Tibial nerve (tissue), 4 donors: ENCODE measurements at regions not wholly inside any gene's neighbourhood (a gene's known extent, or its start where the extent isn't known, plus 50 kb on each side); places are given as distances from the start of the nearest gene placed in this dataset.
"Not testable (repeated sequence)": the region's sequence is repeated elsewhere in the genome, so short reads cannot be mapped to it uniquely, and the experiment has no call there.

Experiments used
- DNase-seq, 2 donors: peaks; one replicate each; pipeline ENCODE4 v3.0.0-alpha.2; 2019; ENCODE audit warnings: low spot score in 2 of 2
- H3K27ac ChIP-seq, 4 donors: fragments of 200-600 bp; sonication (generic) in 3 of 4; one replicate each; pipeline ENCODE4 v1.5.1; 2017 to 2019; ENCODE audit warnings: mild to moderate bottlenecking in 1 of 4
- H3K27me3 ChIP-seq, 2 donors: fragments of 200-600 bp; sonication (generic) in 1 of 2; one replicate each; pipeline versions ENCODE4 v1.5.1 to v1.6.0; 2017 to 2019
- H3K36me3 ChIP-seq, 3 donors: fragments of 200-600 bp; sonication (generic); one replicate each; pipeline ENCODE4 v1.5.1; 2018 to 2019
- H3K4me1 ChIP-seq, 4 donors: fragments of 200-600 bp; sonication (generic) in 3 of 4; one replicate each; pipeline ENCODE4 v1.5.1; 2017 to 2019
- H3K4me3 ChIP-seq, 4 donors: fragments of 200-600 bp; sonication (generic) in 3 of 4; one replicate each; pipeline ENCODE4 v1.5.1; 2017 to 2019; ENCODE audit warnings: mild to moderate bottlenecking in 1 of 4, moderate library complexity in 1 of 4
- H3K9me3 ChIP-seq, 4 donors: fragments of 200-600 bp; sonication (generic) in 3 of 4; one replicate each; pipeline ENCODE4 v1.5.1; 2017 to 2019
- EP300 ChIP-seq, 2 donors: sonication (generic); formaldehyde crosslinking; IDR thresholded peaks; one replicate each; pipeline ENCODE4 v1.6.1; 2017; ENCODE audit warnings: antibody characterized with exemption in 2 of 2, mild to moderate bottlenecking in 1 of 2
- POLR2A ChIP-seq, 2 donors: fragments of 450-650 bp; IDR thresholded peaks; one replicate each; pipeline ENCODE4 v1.6.1; 2017; ENCODE audit warnings: antibody characterized with exemption in 2 of 2, mild to moderate bottlenecking in 2 of 2, moderate library complexity in 2 of 2
- WGBS, 2 donors: methylation state at CpG; one replicate each; pipeline ENCODE4 v1.1.5; 2018; 5-methylcytosine and 5-hydroxymethylcytosine counted together
- TF ChIP-seq, protein P1 (sequence below), 5 experiments: fragments of 200-600 bp in 3 of 5; fragments of 450-650 bp in 2 of 5; sonication (generic) in 3 of 5; IDR thresholded peaks; one replicate each; pipeline ENCODE4 v1.5.1; 2016 to 2019; ENCODE audit warnings: antibody characterized with exemption in 5 of 5, mild to moderate bottlenecking in 3 of 5, moderate library complexity in 2 of 5

DNA sequence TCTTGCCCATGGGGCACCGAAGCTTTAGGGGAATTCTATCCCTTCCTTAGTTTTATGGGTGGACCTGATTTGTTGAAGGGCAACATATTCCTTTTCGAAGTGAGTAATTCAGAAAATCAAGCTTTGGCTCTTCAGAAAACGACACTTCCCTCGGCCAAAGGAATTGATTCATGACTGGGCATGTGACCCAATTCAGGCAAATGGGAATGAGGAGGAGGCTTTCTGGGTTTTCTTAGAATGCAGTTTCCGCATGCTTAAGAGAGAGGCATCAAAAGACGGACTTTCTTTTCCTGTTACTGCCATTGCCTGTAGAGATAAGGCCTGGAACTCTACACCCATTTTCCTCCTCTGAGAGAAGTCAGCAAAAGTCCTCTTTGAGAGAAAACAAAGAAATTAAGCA lies 179.5 kb downstream of the RFPL4B start:
- H3K4me3 ChIP-seq: no peak overlapping the region
- no peaks in the 10 kb centered on the region for H3K9me3 ChIP-seq
- WGBS, 2 donors: 88 to 89% methylated on average over 6 of the region's 6 CpGs
- TF ChIP-seq POLR2A (IDR thresholded peaks at IDR 0.05) (no peak), EP300 (IDR thresholded peaks at IDR 0.05) (no peak)
- TF ChIP-seq, protein P1, sequence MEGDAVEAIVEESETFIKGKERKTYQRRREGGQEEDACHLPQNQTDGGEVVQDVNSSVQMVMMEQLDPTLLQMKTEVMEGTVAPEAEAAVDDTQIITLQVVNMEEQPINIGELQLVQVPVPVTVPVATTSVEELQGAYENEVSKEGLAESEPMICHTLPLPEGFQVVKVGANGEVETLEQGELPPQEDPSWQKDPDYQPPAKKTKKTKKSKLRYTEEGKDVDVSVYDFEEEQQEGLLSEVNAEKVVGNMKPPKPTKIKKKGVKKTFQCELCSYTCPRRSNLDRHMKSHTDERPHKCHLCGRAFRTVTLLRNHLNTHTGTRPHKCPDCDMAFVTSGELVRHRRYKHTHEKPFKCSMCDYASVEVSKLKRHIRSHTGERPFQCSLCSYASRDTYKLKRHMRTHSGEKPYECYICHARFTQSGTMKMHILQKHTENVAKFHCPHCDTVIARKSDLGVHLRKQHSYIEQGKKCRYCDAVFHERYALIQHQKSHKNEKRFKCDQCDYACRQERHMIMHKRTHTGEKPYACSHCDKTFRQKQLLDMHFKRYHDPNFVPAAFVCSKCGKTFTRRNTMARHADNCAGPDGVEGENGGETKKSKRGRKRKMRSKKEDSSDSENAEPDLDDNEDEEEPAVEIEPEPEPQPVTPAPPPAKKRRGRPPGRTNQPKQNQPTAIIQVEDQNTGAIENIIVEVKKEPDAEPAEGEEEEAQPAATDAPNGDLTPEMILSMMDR (IDR thresholded peaks at IDR 0.05): no peak
- DNase-seq: no peak
- no peaks in the 10 kb centered on the region for H3K27me3 ChIP-seq
- no peaks in the 10 kb centered on the region for H3K4me1 ChIP-seq
- H3K27ac ChIP-seq: no peak overlapping the region
- H3K36me3 ChIP-seq: no peaks in the 10 kb centered on the region

DNA sequence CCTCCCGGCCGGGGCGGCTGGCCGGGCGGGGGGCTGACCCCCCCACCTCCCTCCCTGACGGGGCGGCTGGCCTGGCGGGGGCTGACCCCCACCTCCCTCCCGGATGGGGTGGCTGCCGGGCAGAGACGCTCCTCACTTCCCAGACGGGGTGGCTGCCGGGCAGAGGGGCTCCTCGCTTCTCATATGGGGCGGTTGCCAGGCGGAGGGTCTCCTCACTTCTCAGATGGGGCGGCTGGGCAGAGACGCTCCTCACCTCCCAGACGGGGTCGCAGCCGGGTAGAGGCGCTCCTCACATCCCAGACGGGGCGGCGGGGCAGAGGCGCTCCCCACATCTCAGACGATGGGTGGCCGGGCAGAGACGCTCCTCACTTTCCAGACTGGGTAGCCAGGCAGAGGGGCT lies 181.2 kb downstream of the RFPL4B start:
- not testable (repeated sequence) for DNase-seq, H3K9me3 ChIP-seq, H3K27me3 ChIP-seq, H3K36me3 ChIP-seq, H3K4me1 ChIP-seq, H3K27ac ChIP-seq, H3K4me3 ChIP-seq
- WGBS, 2 donors: 98 to 99% methylated on average over 7 to 17 of the region's 29 CpGs

DNA sequence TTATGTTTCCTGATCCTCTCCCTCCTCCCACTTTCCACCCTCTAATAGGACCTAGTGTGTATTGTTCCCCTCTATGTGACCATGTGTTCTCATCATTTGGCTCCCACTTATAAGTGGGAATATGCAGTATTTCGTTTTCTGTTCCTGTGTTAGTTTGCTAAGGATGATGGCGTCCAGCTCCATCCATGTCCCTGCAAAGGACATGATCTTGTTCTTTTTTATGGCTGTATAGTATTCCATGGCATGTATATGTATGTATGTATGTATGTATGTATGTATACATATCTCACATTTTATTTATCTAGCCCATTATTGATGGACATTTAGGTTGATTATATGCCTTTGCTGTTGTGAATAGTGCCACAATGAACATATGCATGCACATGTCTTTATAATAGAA lies 188.7 kb downstream of the RFPL4B start:
- DNase-seq: no peak
- TF ChIP-seq, protein P1 (IDR thresholded peaks at IDR 0.05): no peak
- TF ChIP-seq EP300 (IDR thresholded peaks at IDR 0.05) (no peak), POLR2A (IDR thresholded peaks at IDR 0.05) (no peak)
- H3K27me3 ChIP-seq: no peaks in the 10 kb centered on the region
- no peaks in the 10 kb centered on the region for H3K4me1 ChIP-seq
- no peaks in the 10 kb centered on the region for H3K36me3 ChIP-seq
- 90 to 92% methylated on average over 2 of the region's 2 CpGs for WGBS, 2 donors
- no peak overlapping the region for H3K27ac ChIP-seq
- no peak overlapping the region for H3K4me3 ChIP-seq
- H3K9me3 ChIP-seq: no peaks in the 10 kb centered on the region

DNA sequence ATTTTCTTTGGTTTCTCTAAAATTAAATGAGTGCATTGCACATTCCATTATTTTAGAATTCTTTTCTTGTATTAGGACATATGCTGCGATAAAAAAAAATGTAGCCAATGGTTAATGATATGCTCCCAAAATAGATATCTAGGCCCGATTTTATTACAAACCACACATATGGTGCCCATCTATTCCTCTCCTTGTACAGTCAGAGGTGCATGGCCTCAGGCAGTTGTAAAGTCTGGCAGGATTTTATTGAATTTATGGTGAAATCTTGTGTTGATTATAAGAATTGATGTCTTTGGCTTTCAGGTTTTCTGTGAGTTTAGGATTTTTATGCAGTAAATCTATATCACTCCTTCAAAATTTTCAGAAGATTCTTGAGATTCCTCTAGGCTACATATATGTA lies 192.2 kb downstream of the RFPL4B start:
- Histone ChIP-seq H3K9me3 (peaks cover 0 to 16% (median 0%) of the 10 kb centered on the region in 4 donors), H3K27ac (no peak overlapping the region), H3K36me3 (no peaks in the 10 kb centered on the region), H3K4me1 (no peaks in the 10 kb centered on the region), H3K27me3 (no peaks in the 10 kb centered on the region), H3K4me3 (no peak overlapping the region)
- 85 to 89% methylated on average over 2 of the region's 2 CpGs for WGBS, 2 donors
- TF ChIP-seq POLR2A (IDR thresholded peaks at IDR 0.05) (no peak), EP300 (IDR thresholded peaks at IDR 0.05) (no peak)
- TF ChIP-seq, protein P1 (IDR thresholded peaks at IDR 0.05): no peak
- DNase-seq: no peak

DNA sequence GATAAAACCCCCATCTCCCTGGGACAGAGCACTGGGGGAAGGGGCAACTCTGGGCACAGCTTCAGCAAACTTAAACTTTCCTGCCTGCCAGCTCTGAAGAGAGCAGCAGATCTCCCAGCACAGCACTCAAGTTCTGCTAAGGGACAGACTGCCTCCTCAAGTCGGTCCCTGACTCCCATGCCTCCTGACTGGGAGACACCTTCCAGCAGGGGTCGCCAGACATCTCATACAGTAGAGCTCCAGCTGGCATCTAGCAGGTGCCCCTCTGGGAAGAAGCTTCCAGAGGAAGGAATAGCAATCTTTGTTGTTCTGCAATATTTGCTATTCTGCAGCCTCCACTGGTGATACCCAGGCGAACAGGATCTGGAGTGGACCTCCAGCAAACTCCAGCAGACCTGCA lies 194.7 kb downstream of the RFPL4B start:
- H3K27ac ChIP-seq, H3K36me3 ChIP-seq, H3K4me1 ChIP-seq, H3K27me3 ChIP-seq, DNase-seq, H3K4me3 ChIP-seq: not testable (repeated sequence)
- 92 to 100% methylated on average over 3 of the region's 3 CpGs for WGBS, 2 donors
- peaks cover 0 to 16% (median 0%) of the 10 kb centered on the region in 4 donors for H3K9me3 ChIP-seq

DNA sequence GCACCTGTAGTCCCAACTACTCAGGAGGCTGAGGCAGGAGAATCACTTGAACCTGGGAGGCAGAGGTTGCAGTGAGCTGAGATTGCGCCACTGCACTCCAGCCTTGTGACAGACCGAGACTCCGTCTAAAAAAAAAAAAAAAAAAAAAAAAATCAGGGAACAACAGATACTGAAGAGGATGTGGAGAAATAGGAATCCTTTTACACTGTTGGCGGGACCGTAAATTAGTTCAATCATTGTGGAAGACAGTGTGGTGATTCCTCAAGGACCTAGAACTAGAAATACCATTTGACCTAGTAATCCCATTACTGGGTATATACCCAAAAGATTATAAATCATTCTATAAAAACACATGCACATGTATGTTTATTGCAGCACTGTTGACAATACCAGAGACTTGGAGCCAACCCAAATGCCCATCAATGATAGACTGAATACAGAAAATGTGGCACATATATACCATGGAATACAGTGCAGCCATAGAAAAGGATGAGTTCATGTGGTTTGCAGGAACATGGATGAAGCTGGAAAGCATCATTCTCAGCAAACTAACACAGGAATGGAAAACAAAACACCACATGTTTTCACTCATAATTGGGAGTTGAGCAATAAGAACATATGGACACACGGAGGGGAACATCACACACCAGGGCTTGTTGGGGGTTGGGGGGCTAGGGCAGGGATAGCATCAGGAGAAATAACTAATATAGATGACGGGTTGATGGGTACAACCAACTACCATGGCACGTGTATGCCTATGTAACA lies 200.4 kb downstream of the RFPL4B start:
- not testable (repeated sequence) for H3K4me3 ChIP-seq, H3K36me3 ChIP-seq, H3K27ac ChIP-seq, H3K27me3 ChIP-seq, DNase-seq, H3K9me3 ChIP-seq, H3K4me1 ChIP-seq
- 80 to 88% methylated on average over 8 of the region's 8 CpGs for WGBS, 2 donors

DNA sequence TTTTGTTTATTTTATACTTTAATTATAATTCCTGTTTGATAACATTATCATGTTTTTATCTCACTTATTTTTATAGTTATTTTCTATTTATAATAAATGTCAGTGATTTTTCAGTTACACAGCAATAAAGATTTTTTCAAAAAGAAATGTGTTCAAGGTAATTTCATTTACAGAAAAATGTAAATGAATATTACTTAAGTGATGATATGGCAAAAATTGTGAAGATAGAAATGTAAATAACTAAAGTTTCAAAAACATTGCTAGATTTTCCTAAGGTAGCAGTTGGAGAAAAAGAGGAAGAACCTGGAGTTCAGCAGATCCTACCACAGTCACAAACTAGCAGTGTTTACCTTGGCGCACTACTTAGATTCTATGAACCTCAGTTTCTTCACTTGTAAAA lies 202.6 kb downstream of the RFPL4B start:
- H3K4me3 ChIP-seq: no peak overlapping the region
- peaks cover 0 to 4% (median 0%) of the 10 kb centered on the region in 4 donors for H3K9me3 ChIP-seq
- DNase-seq: no peak
- H3K27ac ChIP-seq: no peak overlapping the region
- no peaks in the 10 kb centered on the region for H3K36me3 ChIP-seq
- H3K27me3 ChIP-seq: no peaks in the 10 kb centered on the region
- 96 to 100% methylated on average over 1 of the region's 1 CpG for WGBS, 2 donors
- TF ChIP-seq, protein P1 (IDR thresholded peaks at IDR 0.05): no peak
- TF ChIP-seq EP300 (IDR thresholded peaks at IDR 0.05) (no peak), POLR2A (IDR thresholded peaks at IDR 0.05) (no peak)
- H3K4me1 ChIP-seq: no peaks in the 10 kb centered on the region
